ENCODE measurements at regions not wholly inside any gene's neighbourhood (a gene's known extent, or its start where the extent isn't known, plus 50 kb on each side); places are given as distances from the start of the nearest gene placed in this dataset.

DNA sequence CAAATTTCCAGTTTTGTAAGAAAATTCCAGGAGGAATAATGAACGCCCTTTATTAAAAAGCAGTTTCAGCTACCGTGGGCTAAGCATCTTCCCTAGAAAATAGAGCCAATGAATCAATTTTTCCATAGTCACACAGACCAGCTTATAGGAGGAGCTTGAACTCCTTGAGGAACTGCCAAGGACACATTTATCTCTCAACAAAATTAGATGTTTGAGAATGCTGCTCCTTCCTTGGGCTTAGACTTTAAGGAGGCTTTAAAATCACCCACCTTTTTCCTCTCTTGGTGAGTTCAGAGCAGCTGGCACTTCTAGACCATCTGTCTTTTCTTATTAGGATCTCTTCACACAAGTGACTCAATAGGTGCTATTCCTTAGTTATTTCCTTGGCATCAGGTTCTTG lies 588.0 kb downstream of the SQOR start:
- no peak for DNase-seq
- ATAC-seq = no peak
- TF ChIP-seq, protein P1, sequence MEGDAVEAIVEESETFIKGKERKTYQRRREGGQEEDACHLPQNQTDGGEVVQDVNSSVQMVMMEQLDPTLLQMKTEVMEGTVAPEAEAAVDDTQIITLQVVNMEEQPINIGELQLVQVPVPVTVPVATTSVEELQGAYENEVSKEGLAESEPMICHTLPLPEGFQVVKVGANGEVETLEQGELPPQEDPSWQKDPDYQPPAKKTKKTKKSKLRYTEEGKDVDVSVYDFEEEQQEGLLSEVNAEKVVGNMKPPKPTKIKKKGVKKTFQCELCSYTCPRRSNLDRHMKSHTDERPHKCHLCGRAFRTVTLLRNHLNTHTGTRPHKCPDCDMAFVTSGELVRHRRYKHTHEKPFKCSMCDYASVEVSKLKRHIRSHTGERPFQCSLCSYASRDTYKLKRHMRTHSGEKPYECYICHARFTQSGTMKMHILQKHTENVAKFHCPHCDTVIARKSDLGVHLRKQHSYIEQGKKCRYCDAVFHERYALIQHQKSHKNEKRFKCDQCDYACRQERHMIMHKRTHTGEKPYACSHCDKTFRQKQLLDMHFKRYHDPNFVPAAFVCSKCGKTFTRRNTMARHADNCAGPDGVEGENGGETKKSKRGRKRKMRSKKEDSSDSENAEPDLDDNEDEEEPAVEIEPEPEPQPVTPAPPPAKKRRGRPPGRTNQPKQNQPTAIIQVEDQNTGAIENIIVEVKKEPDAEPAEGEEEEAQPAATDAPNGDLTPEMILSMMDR (IDR thresholded peaks at IDR 0.05) = no peak
- Histone ChIP-seq H3K9me3 (no peaks in the 10 kb centered on the region), H3K4me1 (ENCODE audit: low read depth) (no peaks in the 10 kb centered on the region), H3K36me3 (ENCODE audit: low read depth) (no peaks in the 10 kb centered on the region), H3K4me3 (no peak overlapping the region)
- intact Hi-C loops (cut with DNase I, micrococcal nuclease) = no loop called here

DNA sequence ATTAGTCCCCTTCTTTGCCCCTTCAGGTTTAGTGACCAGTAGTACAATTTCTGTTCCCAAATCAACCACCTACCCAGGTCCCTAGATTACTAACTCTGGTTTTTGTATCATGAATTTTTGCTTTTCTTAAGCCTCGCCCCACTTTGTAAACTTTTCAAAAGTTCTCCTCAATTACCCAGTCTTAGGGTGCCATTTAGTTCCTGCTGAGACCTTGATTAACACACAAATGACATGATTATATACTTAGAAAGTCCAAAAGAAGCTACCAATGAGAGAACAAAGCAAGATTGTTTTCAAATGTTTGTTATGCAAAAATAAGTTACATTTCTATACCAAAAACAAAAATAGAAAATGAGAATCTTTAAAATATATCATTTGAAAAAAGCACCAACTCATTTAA lies 594.4 kb downstream of the SQOR start:
- intact Hi-C loops (cut with DNase I, micrococcal nuclease) = no loop called here
- no peaks in the 10 kb centered on the region for H3K4me1 ChIP-seq (ENCODE audit: low read depth)
- ATAC-seq (no peak), DNase-seq (no peak)
- no peaks in the 10 kb centered on the region for H3K9me3 ChIP-seq
- TF ChIP-seq, protein P1 (IDR thresholded peaks at IDR 0.05) = no peak
- no peaks in the 10 kb centered on the region for H3K36me3 ChIP-seq (ENCODE audit: low read depth)
- no peak overlapping the region for H3K4me3 ChIP-seq

DNA sequence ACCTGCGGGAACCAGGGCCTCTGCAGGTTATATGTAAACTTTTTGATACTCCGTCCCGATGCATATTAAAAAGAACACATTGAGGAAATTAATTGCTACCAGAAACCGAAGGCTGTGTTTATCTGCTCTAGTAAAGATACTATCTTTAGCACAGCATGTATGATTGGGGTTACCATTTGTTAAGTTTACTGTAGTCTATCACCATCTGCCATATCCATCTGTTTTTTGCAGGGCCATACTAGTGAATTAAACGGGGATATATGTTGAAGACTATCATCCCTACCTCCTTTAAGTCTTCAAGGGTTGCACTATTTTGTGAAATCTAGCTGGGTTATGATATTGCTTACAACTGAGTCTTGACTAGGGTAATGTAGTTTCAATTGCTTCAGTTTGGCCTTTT lies 597.0 kb downstream of the SQOR start:
- intact Hi-C loops (cut with DNase I, micrococcal nuclease) = no loop called here
- no peaks in the 10 kb centered on the region for H3K9me3 ChIP-seq
- ATAC-seq (no peak), DNase-seq (no peak)
- TF ChIP-seq, protein P1 (IDR thresholded peaks at IDR 0.05) = no peak
- H3K4me1 ChIP-seq (ENCODE audit: low read depth) = no peaks in the 10 kb centered on the region
- no peaks in the 10 kb centered on the region for H3K36me3 ChIP-seq (ENCODE audit: low read depth)
- no peak overlapping the region for H3K4me3 ChIP-seq

DNA sequence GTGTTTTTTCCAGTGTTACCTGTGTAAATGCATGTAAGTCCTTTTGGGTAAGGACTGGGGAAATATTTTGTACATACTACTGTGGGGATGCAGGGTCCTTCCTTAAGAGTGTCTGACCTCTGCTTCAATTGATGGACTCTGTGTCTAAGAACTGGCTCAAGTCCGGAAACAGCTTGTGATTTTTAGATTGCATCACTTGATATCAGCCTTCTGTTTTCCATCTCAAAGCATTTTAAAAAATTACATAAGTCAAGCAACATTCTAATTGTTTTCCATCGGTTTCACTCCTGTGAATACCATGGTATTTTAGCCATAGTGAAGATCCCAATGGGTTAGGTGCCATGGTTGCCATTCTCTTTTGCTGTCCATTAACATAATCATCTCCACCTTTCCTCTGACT lies 597.6 kb downstream of the SQOR start:
- ATAC-seq = no peak
- Histone ChIP-seq H3K36me3 (ENCODE audit: low read depth) (no peaks in the 10 kb centered on the region), H3K4me1 (ENCODE audit: low read depth) (no peaks in the 10 kb centered on the region), H3K9me3 (no peaks in the 10 kb centered on the region), H3K4me3 (no peak overlapping the region)
- DNase-seq = no peak
- intact Hi-C loops (cut with DNase I, micrococcal nuclease) = no loop called here
- TF ChIP-seq, protein P1 (IDR thresholded peaks at IDR 0.05) = no peak

DNA sequence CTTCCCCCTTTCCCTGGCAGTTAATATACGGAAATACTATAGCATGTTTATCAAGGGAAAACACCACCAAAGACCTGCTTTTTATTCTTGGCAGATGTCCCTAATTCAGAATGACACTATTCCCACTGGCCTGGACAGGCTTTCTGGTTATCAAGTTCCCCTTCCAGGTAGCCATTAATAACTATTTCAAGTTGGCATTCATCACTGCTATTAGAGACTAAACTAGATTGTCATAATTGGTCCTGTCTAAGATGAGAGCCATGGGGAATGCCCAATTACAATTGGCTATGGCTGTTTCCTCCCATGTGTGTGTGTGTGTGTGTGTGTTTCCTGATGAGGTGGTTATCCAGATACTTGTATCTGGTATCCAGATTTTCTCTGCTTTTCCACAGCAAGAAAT lies 608.1 kb downstream of the SQOR start:
- TF ChIP-seq, protein P1 (IDR thresholded peaks at IDR 0.05) = no peak
- H3K4me3 ChIP-seq = no peak overlapping the region
- ATAC-seq (no peak), DNase-seq (no peak)
- H3K4me1 ChIP-seq (ENCODE audit: low read depth) = no peaks in the 10 kb centered on the region
- no peaks in the 10 kb centered on the region for H3K36me3 ChIP-seq (ENCODE audit: low read depth)
- intact Hi-C loops (cut with DNase I, micrococcal nuclease) = no loop called here
- H3K9me3 ChIP-seq = no peaks in the 10 kb centered on the region

DNA sequence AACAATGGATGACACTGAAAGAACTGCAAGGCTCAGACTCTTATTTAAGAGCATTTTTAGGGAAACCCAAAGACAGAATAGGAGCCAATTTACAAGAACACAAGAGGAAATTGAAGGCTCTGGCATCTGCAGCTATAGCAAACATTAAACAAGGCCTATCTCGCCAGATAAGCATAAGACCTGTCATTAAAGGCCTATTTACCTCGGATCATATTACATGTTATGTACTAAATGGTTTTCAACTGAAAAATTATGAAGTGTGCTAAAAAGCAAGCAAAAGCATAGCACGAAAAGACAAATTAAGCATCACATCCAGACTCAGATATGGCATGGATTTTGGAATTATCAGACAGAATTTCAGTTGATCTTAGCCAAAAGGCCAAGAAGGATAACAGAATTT lies 617.1 kb downstream of the SQOR start:
- TF ChIP-seq, protein P1 (IDR thresholded peaks at IDR 0.05) = no peak
- no peaks in the 10 kb centered on the region for H3K36me3 ChIP-seq (ENCODE audit: low read depth)
- ATAC-seq (no peak), DNase-seq (no peak)
- no peaks in the 10 kb centered on the region for H3K9me3 ChIP-seq
- H3K4me3 ChIP-seq = no peak overlapping the region
- H3K4me1 ChIP-seq (ENCODE audit: low read depth) = no peaks in the 10 kb centered on the region
- intact Hi-C loops (cut with DNase I, micrococcal nuclease) = no loop called here
